Natural killer cell (primary cell): ENCODE measurements at regions not wholly inside any gene's neighbourhood (a gene's known extent, or its start where the extent isn't known, plus 50 kb on each side); places are given as distances from the start of the nearest gene placed in this dataset.

Experiments used
- ATAC-seq, 3 donors: fragments of 150-1000 bp in 2 of 3; fragments of 200-7000 bp in 1 of 3; cut with Tn5 transposase; 1 replicate in 1 of 3; 2 replicates in 2 of 3; pipeline ENCODE4 v1.10.0; 2021; ENCODE audit warnings: mild to moderate bottlenecking in 2 of 3, moderate library complexity in 2 of 3
- DNase-seq, 2 donors: peaks; one replicate each; pipeline versions ENCODE4 v3.0.0 to v3.0.0-alpha.2; 2013 to 2021; ENCODE audit warnings: mixed read lengths in 1 of 2
- H3K27ac ChIP-seq: one replicate; pipeline ENCODE4 v1.5.1; 2013; ENCODE audit warnings: mild to moderate bottlenecking, low read length
- H3K27me3 ChIP-seq: one replicate; pipeline ENCODE4 v1.6.1; 2013; ENCODE audit warnings: low read length; ENCODE audit not compliant: control insufficient read depth, insufficient read depth
- H3K36me3 ChIP-seq: one replicate; pipeline ENCODE4 v1.6.1; 2013; ENCODE audit warnings: low read length; ENCODE audit not compliant: control insufficient read depth, insufficient read depth
- H3K4me1 ChIP-seq: one replicate; pipeline ENCODE4 v1.6.1; 2013; ENCODE audit warnings: low read length; ENCODE audit not compliant: control insufficient read depth, insufficient read depth
- H3K4me3 ChIP-seq: one replicate; pipeline ENCODE4 v1.5.1; 2013; ENCODE audit warnings: low read length
- H3K9me3 ChIP-seq: one replicate; pipeline ENCODE4 v1.6.1; 2013; ENCODE audit warnings: low read length; ENCODE audit not compliant: control insufficient read depth, insufficient read depth
- H3K27ac Mint-ChIP-seq, 2 donors: one replicate each; pipeline ENCODE4 v1.8.0; 2022; ENCODE audit warnings: mild to moderate bottlenecking in 2 of 2, mixed read lengths in 2 of 2, moderate library complexity in 1 of 2
- H3K27me3 Mint-ChIP-seq, 2 donors: one replicate each; pipeline ENCODE4 v1.8.0; 2022; ENCODE audit warnings: low read depth in 2 of 2, mixed read lengths in 2 of 2
- H3K36me3 Mint-ChIP-seq: one replicate; pipeline ENCODE4 v1.8.0; 2022; ENCODE audit warnings: mixed read lengths
- H3K4me1 Mint-ChIP-seq, 2 donors: one replicate each; pipeline ENCODE4 v1.8.0; 2022; ENCODE audit warnings: mixed read lengths in 2 of 2
- H3K4me3 Mint-ChIP-seq: one replicate; pipeline ENCODE4 v1.8.0; 2022; ENCODE audit warnings: mild to moderate bottlenecking, moderate library complexity, mixed read lengths
- H3K9me3 Mint-ChIP-seq, 2 donors: one replicate each; pipeline ENCODE4 v1.8.0; 2022; ENCODE audit warnings: mixed read lengths in 2 of 2
- WGBS: methylation state at CpG from one replicate; pipeline ENCODE4 v1.1.7; 2013; ENCODE audit warnings: missing lambda C conversion rate; ENCODE audit not compliant: insufficient coverage; 5-methylcytosine and 5-hydroxymethylcytosine counted together
- intact Hi-C: fragments of 100-400 bp; cut with micrococcal nuclease; formaldehyde crosslinking; loops from one replicate; pipeline ENCODE4 v1.14.2; 2022
- TF ChIP-seq, protein P1 (sequence below): fragments of 200-600 bp; IDR thresholded peaks from one replicate; pipeline ENCODE4 v1.8.0; 2022; ENCODE audit warnings: antibody characterized with exemption

DNA sequence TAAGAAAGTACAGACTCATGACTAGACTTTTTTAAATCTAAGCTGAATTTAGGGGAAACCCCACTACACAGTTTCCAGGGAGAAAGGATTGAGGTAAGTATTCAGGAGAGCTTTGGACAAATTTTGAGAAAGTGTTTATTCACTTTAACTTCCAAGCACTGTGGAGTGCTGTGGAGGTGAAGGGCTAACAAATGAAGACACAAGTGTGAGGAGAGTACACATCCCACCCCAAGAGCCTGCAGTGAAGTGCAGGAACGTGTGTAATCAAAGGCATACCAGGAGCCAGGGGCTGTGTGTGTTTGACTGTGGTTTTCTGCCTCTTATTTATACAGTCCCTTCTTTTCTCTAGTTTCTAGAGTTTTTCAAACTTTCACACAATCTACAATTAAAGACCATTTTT, 118.3 kb downstream of the CMPK2 start:
- H3K4me3 ChIP-seq = no peak overlapping the region
- no peak for DNase-seq
- Mint-ChIP-seq H3K27me3 (peaks cover 23 to 40% of the 10 kb centered on the region in 2 donors), H3K27ac (no peak overlapping the region), H3K4me3 (no peak overlapping the region), H3K9me3 (peaks cover 0 to 3% of the 10 kb centered on the region in 2 donors), H3K4me1 (no peaks in the 10 kb centered on the region), H3K36me3 (no peaks in the 10 kb centered on the region)
- TF ChIP-seq, protein P1, sequence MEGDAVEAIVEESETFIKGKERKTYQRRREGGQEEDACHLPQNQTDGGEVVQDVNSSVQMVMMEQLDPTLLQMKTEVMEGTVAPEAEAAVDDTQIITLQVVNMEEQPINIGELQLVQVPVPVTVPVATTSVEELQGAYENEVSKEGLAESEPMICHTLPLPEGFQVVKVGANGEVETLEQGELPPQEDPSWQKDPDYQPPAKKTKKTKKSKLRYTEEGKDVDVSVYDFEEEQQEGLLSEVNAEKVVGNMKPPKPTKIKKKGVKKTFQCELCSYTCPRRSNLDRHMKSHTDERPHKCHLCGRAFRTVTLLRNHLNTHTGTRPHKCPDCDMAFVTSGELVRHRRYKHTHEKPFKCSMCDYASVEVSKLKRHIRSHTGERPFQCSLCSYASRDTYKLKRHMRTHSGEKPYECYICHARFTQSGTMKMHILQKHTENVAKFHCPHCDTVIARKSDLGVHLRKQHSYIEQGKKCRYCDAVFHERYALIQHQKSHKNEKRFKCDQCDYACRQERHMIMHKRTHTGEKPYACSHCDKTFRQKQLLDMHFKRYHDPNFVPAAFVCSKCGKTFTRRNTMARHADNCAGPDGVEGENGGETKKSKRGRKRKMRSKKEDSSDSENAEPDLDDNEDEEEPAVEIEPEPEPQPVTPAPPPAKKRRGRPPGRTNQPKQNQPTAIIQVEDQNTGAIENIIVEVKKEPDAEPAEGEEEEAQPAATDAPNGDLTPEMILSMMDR = no peak
- no peak overlapping the region for H3K27ac ChIP-seq
- no peaks in the 10 kb centered on the region for H3K4me1 ChIP-seq
- ATAC-seq = no peak
- no CpG with 5 or more reads among the region's 1 CpG for WGBS
- H3K9me3 ChIP-seq = no peaks in the 10 kb centered on the region
- intact Hi-C loops = no loop called here
- no peaks in the 10 kb centered on the region for H3K36me3 ChIP-seq
- no peaks in the 10 kb centered on the region for H3K27me3 ChIP-seq

DNA sequence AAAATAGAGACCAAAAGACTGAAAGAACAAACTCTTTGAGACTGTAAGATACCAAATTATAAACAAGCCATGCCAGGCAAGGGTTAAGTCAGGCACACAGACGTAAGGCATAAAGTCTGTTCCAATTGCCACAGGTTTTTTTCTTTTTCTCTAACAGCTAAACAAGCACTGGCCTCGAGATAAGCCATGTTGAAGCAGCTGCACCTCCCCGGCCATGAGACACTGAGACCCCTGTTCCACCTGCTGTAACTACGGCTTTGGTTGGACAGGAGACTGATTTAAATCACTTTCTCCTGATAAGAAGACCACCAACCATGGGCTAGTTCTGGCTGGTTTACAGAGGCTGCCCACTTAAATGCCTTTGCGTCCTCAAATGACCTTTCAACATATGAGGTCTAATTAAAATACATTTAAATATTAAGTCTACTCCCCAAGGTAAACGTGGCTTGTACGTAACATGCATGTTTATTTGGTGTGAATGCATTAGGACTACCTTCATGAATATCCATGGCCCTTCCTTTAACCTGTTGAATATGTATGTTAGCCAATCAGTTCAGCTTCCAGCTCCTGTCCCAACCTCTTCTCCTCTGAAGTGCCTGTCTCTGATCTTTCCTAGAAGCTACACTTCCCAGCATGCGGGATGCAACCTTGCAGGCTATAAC, 117.2 kb downstream of the CMPK2 start:
- DNase-seq = no peak
- H3K36me3 ChIP-seq = no peaks in the 10 kb centered on the region
- TF ChIP-seq, protein P1 = no peak
- no peaks in the 10 kb centered on the region for H3K9me3 ChIP-seq
- H3K4me3 ChIP-seq = no peak overlapping the region
- H3K36me3 Mint-ChIP-seq = no peaks in the 10 kb centered on the region
- ATAC-seq = no peak
- intact Hi-C loops = no loop called here
- 60% methylated on average over 8 of the region's 8 CpGs for WGBS
- H3K9me3 Mint-ChIP-seq = peaks cover 0 to 3% of the 10 kb centered on the region in 2 donors
- no peak overlapping the region for H3K4me3 Mint-ChIP-seq
- H3K27me3 Mint-ChIP-seq = peaks cover 17 to 32% of the 10 kb centered on the region in 2 donors
- H3K27ac Mint-ChIP-seq = no peak overlapping the region
- H3K27ac ChIP-seq = no peak overlapping the region
- no peaks in the 10 kb centered on the region for H3K4me1 Mint-ChIP-seq
- H3K4me1 ChIP-seq = no peaks in the 10 kb centered on the region
- no peaks in the 10 kb centered on the region for H3K27me3 ChIP-seq

DNA sequence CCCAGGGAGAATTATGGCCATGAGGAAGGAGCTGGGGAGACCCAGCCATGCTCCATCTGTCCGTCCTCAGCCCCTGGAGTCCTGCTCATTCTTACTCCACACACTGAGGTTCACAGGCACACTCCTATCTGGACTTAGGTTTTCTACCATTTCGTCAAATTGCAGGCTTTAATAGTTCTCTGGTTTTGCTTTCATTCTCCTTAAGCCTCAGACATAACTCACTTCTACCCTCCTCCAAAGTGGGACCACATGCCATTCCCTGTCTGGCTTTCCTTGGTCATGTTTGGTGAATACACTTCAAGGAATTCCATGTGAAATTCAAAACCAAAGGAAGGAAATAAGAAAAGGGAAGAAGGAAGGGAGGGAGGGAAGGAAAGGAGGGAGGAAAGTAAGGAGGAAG, 115.7 kb downstream of the CMPK2 start:
- H3K27ac ChIP-seq = no peak overlapping the region
- no peak overlapping the region for H3K4me3 Mint-ChIP-seq
- ATAC-seq (no peak), DNase-seq (no peak)
- intact Hi-C loops = no loop called here
- H3K9me3 ChIP-seq = no peaks in the 10 kb centered on the region
- no peaks in the 10 kb centered on the region for H3K4me1 ChIP-seq
- no peaks in the 10 kb centered on the region for H3K4me1 Mint-ChIP-seq
- no peak overlapping the region for H3K27ac Mint-ChIP-seq
- no peaks in the 10 kb centered on the region for H3K36me3 Mint-ChIP-seq
- peaks cover 17 to 25% of the 10 kb centered on the region in 2 donors for H3K27me3 Mint-ChIP-seq
- H3K36me3 ChIP-seq = no peaks in the 10 kb centered on the region
- TF ChIP-seq, protein P1 = no peak
- 66% methylated on average over 2 of the region's 2 CpGs for WGBS
- no peak overlapping the region for H3K4me3 ChIP-seq
- no peaks in the 10 kb centered on the region for H3K27me3 ChIP-seq
- H3K9me3 Mint-ChIP-seq = peaks cover 0 to under 1% of the 10 kb centered on the region in 2 donors
